H1 (cell line): ENCODE measurements at regions not wholly inside any gene's neighbourhood (a gene's known extent, or its start where the extent isn't known, plus 50 kb on each side); places are given as distances from the start of the nearest gene placed in this dataset.

Experiments used
- GABPA ChIP-seq: IDR thresholded peaks from 2 replicates; pipeline ENCODE4 v1.6.1; 2011; ENCODE audit warnings: mild to moderate bottlenecking, low read length, moderate library complexity, borderline replicate concordance; ENCODE audit not compliant: insufficient read depth
- POLR2AphosphoS5 ChIP-seq: IDR thresholded peaks from 2 replicates; pipeline ENCODE4 v1.6.1; 2011; ENCODE audit warnings: low read depth, low read length
- SIRT6 ChIP-seq: IDR thresholded peaks from one replicate; pipeline ENCODE4 v1.7.1; 2012; ENCODE audit warnings: low read length, inconsistent platforms
- TF ChIP-seq, protein P1 (sequence below): IDR thresholded peaks from 2 replicates; pipeline ENCODE4 v1.6.1; 2012; ENCODE audit warnings: inconsistent platforms

DNA sequence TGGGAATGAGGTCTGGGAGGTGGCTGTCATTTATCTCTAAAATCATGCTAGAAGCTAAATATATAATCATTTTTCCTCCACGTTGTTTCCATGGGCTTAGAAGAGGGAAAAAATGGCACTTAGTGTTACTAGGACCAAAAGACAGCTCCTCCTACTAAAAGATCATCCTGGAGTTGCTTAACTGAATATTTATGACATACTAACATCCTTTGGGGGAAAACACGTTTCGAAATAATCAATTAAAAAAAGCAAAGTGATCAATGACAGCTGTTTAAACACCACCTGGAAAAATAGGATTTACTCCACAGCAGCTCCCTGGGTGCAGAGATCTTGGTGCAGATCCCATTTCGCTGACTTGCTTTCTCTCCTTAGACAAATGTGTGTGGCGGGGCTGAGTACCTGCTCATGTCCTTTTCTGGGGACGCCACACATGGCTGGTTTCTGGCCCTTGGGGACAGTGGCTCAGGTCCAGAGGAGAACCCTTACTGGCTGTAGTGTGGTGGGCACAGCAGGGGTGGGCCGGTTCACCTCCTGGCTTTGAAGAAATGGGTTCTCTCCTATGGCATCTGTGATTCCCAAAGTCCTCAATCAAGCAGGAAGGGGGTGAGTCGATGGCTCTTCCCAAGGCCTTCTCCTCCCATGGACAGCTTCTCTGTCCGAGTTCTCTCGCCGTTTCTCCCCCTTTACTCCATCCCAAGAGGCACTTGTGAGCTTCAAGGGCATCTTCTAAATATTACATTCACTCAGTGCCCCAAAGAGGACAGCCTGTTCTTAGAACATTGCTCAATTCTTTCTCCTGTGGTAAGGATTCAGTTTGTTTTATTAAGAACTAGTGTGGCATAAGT is 156.4 kb upstream of the KLF14 start (continued):
- TF ChIP-seq, protein P1, sequence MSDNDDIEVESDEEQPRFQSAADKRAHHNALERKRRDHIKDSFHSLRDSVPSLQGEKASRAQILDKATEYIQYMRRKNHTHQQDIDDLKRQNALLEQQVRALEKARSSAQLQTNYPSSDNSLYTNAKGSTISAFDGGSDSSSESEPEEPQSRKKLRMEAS: no peak
- TF ChIP-seq POLR2AphosphoS5: no peak
- TF ChIP-seq SIRT6: no peak
- TF ChIP-seq GABPA: no peak
